Suprapubic skin (tissue), 4 donors: ENCODE measurements at regions not wholly inside any gene's neighbourhood (a gene's known extent, or its start where the extent isn't known, plus 50 kb on each side); places are given as distances from the start of the nearest gene placed in this dataset.

Experiments
- POLR2A ChIP-seq, 2 donors: fragments of 450-650 bp; IDR thresholded peaks; one replicate each; pipeline ENCODE4 v1.6.1; 2017; ENCODE audit warnings: antibody characterized with exemption in 2 of 2, mild to moderate bottlenecking in 2 of 2, moderate library complexity in 2 of 2
- POLR2AphosphoS5 ChIP-seq, 3 donors: sonication (generic); formaldehyde crosslinking; IDR thresholded peaks; one replicate each; pipeline ENCODE4 v1.6.1; 2017; ENCODE audit warnings: antibody characterized with exemption in 3 of 3
- TF ChIP-seq, protein P1 (sequence below), 2 donors: fragments of 200-600 bp in 1 of 2; fragments of 450-650 bp in 1 of 2; sonication (generic) in 1 of 2; IDR thresholded peaks; one replicate each; pipeline ENCODE4 v1.5.1; 2016 to 2019; ENCODE audit warnings: antibody characterized with exemption in 2 of 2, mild to moderate bottlenecking in 1 of 2, moderate library complexity in 1 of 2

DNA sequence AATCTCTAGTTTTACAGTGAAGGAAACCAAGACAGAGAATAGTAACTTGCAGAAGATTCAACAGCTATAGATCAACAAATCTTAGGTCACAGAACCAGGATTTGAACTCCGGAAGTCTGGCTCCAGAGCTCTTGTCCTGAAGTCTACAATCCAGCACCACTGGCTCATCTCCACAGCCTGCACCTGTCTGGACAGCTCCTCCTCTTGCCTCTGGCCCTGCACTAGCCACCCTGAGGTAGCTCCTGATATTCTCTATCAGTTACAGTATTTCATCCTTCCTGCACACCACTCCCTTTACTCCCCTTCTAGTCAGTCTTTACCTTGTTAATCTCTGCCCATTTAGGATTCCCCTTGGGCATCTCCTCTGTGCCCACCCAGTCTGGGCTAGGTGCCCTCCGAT is 58.1 kb upstream of the LNX1 start:
- TF ChIP-seq, protein P1, sequence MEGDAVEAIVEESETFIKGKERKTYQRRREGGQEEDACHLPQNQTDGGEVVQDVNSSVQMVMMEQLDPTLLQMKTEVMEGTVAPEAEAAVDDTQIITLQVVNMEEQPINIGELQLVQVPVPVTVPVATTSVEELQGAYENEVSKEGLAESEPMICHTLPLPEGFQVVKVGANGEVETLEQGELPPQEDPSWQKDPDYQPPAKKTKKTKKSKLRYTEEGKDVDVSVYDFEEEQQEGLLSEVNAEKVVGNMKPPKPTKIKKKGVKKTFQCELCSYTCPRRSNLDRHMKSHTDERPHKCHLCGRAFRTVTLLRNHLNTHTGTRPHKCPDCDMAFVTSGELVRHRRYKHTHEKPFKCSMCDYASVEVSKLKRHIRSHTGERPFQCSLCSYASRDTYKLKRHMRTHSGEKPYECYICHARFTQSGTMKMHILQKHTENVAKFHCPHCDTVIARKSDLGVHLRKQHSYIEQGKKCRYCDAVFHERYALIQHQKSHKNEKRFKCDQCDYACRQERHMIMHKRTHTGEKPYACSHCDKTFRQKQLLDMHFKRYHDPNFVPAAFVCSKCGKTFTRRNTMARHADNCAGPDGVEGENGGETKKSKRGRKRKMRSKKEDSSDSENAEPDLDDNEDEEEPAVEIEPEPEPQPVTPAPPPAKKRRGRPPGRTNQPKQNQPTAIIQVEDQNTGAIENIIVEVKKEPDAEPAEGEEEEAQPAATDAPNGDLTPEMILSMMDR (IDR thresholded peaks at IDR 0.05): no peak
- TF ChIP-seq POLR2A (IDR thresholded peaks at IDR 0.05): no peak
- no peak for TF ChIP-seq POLR2AphosphoS5 (IDR thresholded peaks at IDR 0.05)
